Embryonic facial prominence (tissue), 1 donor: ENCODE measurements at regions not wholly inside any gene's neighbourhood (a gene's known extent, or its start where the extent isn't known, plus 50 kb on each side); places are given as distances from the start of the nearest gene placed in this dataset.
"Not testable (repeated sequence)": the region's sequence is repeated elsewhere in the genome, so short reads cannot be mapped to it uniquely, and the experiment has no call there.

Experiments
- DNase-seq: peaks from one replicate; pipeline ENCODE4 v3.0.0-alpha.2; 2016; ENCODE audit errors: extremely low spot score

- DNase-seq = no peak
These were observed 115.0 kb upstream of the USP25 start for GRCh38 chr21:15614766-15615165.

DNA sequence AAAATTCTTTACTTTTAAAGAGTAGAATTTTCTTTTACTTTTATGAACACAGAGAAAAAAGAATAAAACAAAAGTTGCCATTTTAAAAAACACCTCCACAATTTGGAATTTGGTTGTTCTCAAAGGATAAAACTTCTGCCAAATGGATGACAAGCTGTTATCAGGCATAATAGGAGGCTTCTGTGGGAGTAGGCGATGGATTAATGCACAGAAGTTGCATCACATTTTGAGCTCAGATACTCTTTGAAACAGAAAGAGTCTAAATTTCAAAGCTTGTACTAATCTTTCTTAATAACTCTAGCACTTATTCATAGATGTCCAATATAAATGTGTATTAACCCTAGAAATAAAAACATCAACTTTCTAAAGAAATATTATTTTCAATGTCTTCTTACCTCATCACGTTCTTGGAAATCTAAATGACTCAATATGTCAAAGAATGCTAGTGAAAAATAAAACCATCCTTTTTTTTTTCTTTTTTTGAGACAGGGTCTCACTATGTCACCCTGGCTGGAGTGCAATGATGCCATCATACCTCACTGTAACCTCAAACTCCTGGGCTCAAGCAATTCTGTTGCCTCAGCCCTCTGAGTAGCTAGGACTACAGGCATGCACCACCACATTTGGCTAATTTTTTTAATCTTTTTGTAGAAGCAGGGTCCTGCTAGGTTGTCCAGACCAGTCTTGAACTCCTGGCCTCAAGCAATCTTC, 112.8 kb upstream of the USP25 start:
- DNase-seq = no peak

DNA sequence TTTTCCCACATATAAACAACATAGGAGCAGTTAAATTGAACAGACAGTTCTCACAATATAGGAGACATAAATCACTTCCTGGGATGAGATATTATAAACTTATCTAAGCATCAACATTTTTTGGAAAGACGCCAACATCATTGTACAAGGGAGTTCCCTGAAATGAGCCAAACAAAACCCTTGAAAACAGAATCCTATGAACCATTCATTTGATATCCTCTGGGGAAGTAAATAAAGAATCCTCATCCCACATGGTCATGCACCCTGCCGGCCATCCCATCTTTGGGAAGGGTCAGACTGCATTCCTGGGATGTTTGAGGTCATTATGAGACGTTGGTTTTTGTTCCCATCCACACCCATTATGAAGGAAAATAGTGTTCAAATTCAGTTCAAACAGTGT, 111.8 kb upstream of the USP25 start:
- DNase-seq = no peak

- DNase-seq = no peak
These were observed 108.9 kb upstream of the USP25 start for GRCh38 chr21:15620892-15621291.

- DNase-seq = no peak
These were observed 105.1 kb upstream of the USP25 start for GRCh38 chr21:15624646-15625045.

- no peak for DNase-seq
These were observed 104.4 kb upstream of the USP25 start for GRCh38 chr21:15625363-15625762.

- DNase-seq = no peak
These were observed 103.8 kb upstream of the USP25 start for GRCh38 chr21:15626031-15626430.

DNA sequence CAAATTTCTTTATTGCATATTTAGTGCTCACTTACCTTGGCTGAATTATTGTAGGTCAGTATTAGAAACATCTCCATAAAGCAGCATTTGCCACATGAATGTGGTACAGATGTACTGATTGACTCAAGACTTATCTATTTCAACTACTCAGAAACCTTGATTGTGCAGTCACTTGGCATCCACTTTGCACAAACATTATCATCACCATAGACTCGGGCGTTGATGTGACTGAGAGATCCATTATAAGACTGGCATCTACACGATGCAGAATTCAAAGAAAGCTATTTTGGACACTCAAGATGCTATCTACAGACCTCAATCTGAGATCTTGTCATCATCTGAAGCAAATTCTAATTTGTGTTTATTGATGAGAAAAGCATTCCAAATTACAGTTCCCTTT, 102.8 kb upstream of the USP25 start:
- no peak for DNase-seq

GRCh38 chr21:15627823-15628222, 102.0 kb upstream of the USP25 start:
- DNase-seq = no peak

- DNase-seq = no peak
These were observed 98.4 kb upstream of the USP25 start for GRCh38 chr21:15631342-15631741.

- not testable (repeated sequence) for DNase-seq
These were observed 95.2 kb upstream of the USP25 start for GRCh38 chr21:15634541-15634940.

GRCh38 chr21:15638856-15639549, 90.8 kb upstream of the USP25 start:
- DNase-seq = no peak

GRCh38 chr21:15640113-15640512, 89.7 kb upstream of the USP25 start:
- DNase-seq = not testable (repeated sequence)

DNA sequence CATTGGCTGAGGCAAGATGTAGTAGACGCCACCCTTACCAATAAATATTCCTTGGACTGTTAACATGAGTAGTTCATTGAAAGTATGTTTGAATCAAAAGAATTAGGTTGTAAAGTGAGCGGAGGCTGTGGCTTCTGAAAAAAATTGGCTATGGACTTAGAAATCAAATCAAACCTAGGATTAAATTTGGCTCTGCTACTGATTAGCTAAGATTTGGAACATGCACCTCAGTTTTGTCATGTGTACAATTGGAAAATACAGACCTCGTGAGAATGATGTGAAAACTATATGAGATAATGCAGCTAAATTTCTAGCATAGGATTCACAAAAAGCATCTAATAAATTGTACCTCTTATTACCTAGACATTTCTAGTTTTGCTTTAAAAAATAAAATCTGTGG, 85.3 kb upstream of the USP25 start:
- DNase-seq = no peak

- no peak for DNase-seq
These were observed 84.0 kb upstream of the USP25 start for GRCh38 chr21:15645830-15646229.

DNA sequence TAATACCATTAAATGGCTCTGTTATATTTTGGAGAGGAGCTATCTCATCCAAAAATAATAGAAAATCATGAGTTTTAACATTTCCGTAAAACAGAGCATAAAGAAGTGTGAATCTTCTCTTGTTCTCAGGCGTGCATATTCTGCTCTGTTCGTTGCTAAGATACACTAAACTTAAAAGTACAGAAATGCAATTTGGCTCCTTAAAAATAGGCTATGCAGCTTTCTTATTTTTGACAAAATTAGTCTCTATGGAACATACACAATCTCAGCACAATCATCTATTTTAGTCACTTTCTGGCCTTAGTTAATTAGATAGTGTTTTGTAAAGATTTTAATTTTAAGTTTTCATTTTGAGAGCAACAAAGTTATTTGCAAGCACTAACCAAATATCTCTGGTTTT, 79.0 kb upstream of the USP25 start:
- DNase-seq = no peak

- no peak for DNase-seq
These were observed 78.6 kb upstream of the USP25 start for GRCh38 chr21:15651172-15651571.

- DNase-seq = no peak
These were observed 76.1 kb upstream of the USP25 start for GRCh38 chr21:15653710-15654109.

GRCh38 chr21:15654171-15654570, 75.6 kb upstream of the USP25 start:
- no peak for DNase-seq

GRCh38 chr21:15659753-15660422, 69.9 kb upstream of the USP25 start:
- no peak for DNase-seq

GRCh38 chr21:15660423-15660804, 69.4 kb upstream of the USP25 start:
- no peak for DNase-seq

- no peak for DNase-seq
These were observed 62.8 kb upstream of the USP25 start for GRCh38 chr21:15667010-15667409.

- DNase-seq = no peak
These were observed 62.0 kb upstream of the USP25 start for GRCh38 chr21:15667819-15668218.
